ENCODE measurements at regions not wholly inside any gene's neighbourhood (a gene's known extent, or its start where the extent isn't known, plus 50 kb on each side); places are given as distances from the start of the nearest gene placed in this dataset.
A peak's percentile ranks its signal among the peaks of the same experiment; 100 is the strongest.

- H3K36me3 ChIP-seq (ENCODE audit: insufficient read depth, low read length): no peaks in the 10 kb centered on the region
- no peak overlapping the region for H3K4me3 ChIP-seq (ENCODE audit: low read length)
- H3K9ac ChIP-seq (ENCODE audit: low read length): no peak overlapping the region
- no peaks in the 10 kb centered on the region for H3K79me2 ChIP-seq (replicated peaks; ENCODE audit: insufficient read depth, low read length)
- no peaks in the 10 kb centered on the region for H3K9me2 ChIP-seq (ENCODE audit: insufficient read depth, low read length)
- H3F3A ChIP-seq (ENCODE audit: insufficient read depth, low read length, poor library complexity, severe bottlenecking): no peaks in the 10 kb centered on the region
- H3K27ac ChIP-seq (ENCODE audit: low read length): peak overlapping the region; percentile 0
- H3K9me3 ChIP-seq (ENCODE audit: low read length): no peaks in the 10 kb centered on the region
- no peaks in the 10 kb centered on the region for H4K20me1 ChIP-seq (ENCODE audit: insufficient read depth)
- no peak overlapping the region for H3K4me2 ChIP-seq (ENCODE audit: low read length)
- H3K27me3 ChIP-seq (ENCODE audit: insufficient read depth, low read depth, low read length): no peaks in the 10 kb centered on the region
- peak; percentile 67 for TF ChIP-seq REST (IDR thresholded peaks at IDR 0.05; ENCODE audit: borderline replicate concordance)
- TF ChIP-seq EP300 (conservative IDR thresholded peaks at IDR 0.05; ENCODE audit: poor library complexity, severe bottlenecking): no peak
- no peak overlapping the region for H2AFZ ChIP-seq (ENCODE audit: low read depth, low read length)
These were observed 105.6 kb downstream of the ELOVL4 start for GRCh38 chr6:79841577-79842375.

- no peaks in the 10 kb centered on the region for H3K27me3 ChIP-seq (ENCODE audit: insufficient read depth, low read depth, low read length)
- H4K20me1 ChIP-seq (ENCODE audit: insufficient read depth): no peaks in the 10 kb centered on the region
- no peak overlapping the region for H3K9ac ChIP-seq (ENCODE audit: low read length)
- H3K9me3 ChIP-seq (ENCODE audit: low read length): no peaks in the 10 kb centered on the region
- no peak overlapping the region for H3K27ac ChIP-seq (ENCODE audit: low read length)
- no peak overlapping the region for H2AFZ ChIP-seq (ENCODE audit: low read depth, low read length)
- TF ChIP-seq EP300 (conservative IDR thresholded peaks at IDR 0.05; ENCODE audit: poor library complexity, severe bottlenecking) (no peak), RAD21 (conservative IDR thresholded peaks at IDR 0.05) (no peak), REST (IDR thresholded peaks at IDR 0.05; ENCODE audit: borderline replicate concordance) (no peak), EZH2 (IDR thresholded peaks at IDR 0.05; ENCODE audit: borderline replicate concordance, insufficient read depth, low read length, poor library complexity, severe bottlenecking) (no peak), SMC3 (conservative IDR thresholded peaks at IDR 0.05; ENCODE audit: poor library complexity) (no peak), MXI1 (conservative IDR thresholded peaks at IDR 0.05; ENCODE audit: poor library complexity, severe bottlenecking) (no peak), POLR2AphosphoS5 (IDR thresholded peaks at IDR 0.05) (no peak), TAF1 (IDR thresholded peaks at IDR 0.05; ENCODE audit: low read depth) (no peak)
- TF ChIP-seq, protein P1, sequence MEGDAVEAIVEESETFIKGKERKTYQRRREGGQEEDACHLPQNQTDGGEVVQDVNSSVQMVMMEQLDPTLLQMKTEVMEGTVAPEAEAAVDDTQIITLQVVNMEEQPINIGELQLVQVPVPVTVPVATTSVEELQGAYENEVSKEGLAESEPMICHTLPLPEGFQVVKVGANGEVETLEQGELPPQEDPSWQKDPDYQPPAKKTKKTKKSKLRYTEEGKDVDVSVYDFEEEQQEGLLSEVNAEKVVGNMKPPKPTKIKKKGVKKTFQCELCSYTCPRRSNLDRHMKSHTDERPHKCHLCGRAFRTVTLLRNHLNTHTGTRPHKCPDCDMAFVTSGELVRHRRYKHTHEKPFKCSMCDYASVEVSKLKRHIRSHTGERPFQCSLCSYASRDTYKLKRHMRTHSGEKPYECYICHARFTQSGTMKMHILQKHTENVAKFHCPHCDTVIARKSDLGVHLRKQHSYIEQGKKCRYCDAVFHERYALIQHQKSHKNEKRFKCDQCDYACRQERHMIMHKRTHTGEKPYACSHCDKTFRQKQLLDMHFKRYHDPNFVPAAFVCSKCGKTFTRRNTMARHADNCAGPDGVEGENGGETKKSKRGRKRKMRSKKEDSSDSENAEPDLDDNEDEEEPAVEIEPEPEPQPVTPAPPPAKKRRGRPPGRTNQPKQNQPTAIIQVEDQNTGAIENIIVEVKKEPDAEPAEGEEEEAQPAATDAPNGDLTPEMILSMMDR (IDR thresholded peaks at IDR 0.05; ENCODE audit: poor library complexity, severe bottlenecking): no peak
- no peaks in the 10 kb centered on the region for H3F3A ChIP-seq (ENCODE audit: insufficient read depth, low read length, poor library complexity, severe bottlenecking)
- no peak overlapping the region for H3K4me3 ChIP-seq (ENCODE audit: low read length)
- no peaks in the 10 kb centered on the region for H3K79me2 ChIP-seq (replicated peaks; ENCODE audit: insufficient read depth, low read length)
- H3K4me2 ChIP-seq (ENCODE audit: low read length): no peak overlapping the region
- H3K9me2 ChIP-seq (ENCODE audit: insufficient read depth, low read length): no peaks in the 10 kb centered on the region
- H3K36me3 ChIP-seq (ENCODE audit: insufficient read depth, low read length): no peaks in the 10 kb centered on the region
These were observed 108.5 kb downstream of the ELOVL4 start for GRCh38 chr6:79838851-79839250.

Data from neural cell (in vitro differentiated cells).